Ovary (tissue), 3 donors: ENCODE measurements at regions not wholly inside any gene's neighbourhood (a gene's known extent, or its start where the extent isn't known, plus 50 kb on each side); places are given as distances from the start of the nearest gene placed in this dataset.

ENCODE experiments used
- EP300 ChIP-seq: sonication (generic); formaldehyde crosslinking; IDR thresholded peaks from one replicate; pipeline ENCODE4 v1.6.1; 2017; ENCODE audit warnings: antibody characterized with exemption
- POLR2A ChIP-seq: fragments of 450-650 bp; IDR thresholded peaks from one replicate; pipeline ENCODE4 v1.6.1; 2017; ENCODE audit warnings: antibody characterized with exemption, mild to moderate bottlenecking, moderate library complexity
- TF ChIP-seq, protein P1 (sequence below), 3 donors: fragments of 450-650 bp in 2 of 3; fragments of 200-600 bp in 1 of 3; IDR thresholded peaks; one replicate each; pipeline versions ENCODE4 v1.5.1 to v1.8.0; 2016 to 2022; ENCODE audit warnings: antibody characterized with exemption in 3 of 3, mild to moderate bottlenecking in 1 of 3
- donor health status: DM: no; HTN: no; CAD: no.

DNA sequence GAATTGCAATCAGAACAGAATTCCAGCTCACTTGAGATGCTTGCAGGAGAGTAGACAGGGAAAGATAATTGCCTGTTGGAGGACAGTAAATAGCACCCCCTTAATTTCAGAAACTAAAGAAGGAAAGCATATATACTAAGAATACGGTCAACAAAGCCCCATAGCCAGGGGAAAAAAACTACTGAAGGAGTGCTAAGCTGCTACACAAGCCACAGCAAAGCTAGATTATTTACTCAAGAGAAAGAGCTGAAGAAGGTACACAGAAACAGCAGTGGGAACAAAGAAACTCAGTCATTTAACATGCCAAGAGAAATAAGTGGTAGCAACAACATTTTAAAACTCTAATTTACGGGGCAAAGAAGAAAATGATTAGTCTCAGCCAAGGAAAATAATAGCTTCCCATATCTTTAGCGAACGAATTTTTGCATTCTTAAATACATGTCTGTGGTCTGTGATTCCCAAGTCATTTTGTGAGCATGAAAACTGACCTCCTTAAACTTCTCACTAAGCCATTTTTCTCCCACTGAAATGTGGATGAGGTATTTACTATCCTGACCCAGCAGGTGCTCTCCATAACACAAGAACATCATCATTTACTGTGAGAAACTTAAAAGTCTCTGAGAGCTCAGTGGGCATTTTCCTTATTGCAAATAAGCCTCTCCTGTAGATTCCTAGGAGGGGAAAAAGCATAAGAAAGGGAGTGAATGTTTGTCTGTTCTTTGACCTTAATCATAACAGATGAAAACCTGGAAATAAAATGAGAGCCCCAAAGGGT, 196.0 kb downstream of the PAX3 start:
- TF ChIP-seq, protein P1, sequence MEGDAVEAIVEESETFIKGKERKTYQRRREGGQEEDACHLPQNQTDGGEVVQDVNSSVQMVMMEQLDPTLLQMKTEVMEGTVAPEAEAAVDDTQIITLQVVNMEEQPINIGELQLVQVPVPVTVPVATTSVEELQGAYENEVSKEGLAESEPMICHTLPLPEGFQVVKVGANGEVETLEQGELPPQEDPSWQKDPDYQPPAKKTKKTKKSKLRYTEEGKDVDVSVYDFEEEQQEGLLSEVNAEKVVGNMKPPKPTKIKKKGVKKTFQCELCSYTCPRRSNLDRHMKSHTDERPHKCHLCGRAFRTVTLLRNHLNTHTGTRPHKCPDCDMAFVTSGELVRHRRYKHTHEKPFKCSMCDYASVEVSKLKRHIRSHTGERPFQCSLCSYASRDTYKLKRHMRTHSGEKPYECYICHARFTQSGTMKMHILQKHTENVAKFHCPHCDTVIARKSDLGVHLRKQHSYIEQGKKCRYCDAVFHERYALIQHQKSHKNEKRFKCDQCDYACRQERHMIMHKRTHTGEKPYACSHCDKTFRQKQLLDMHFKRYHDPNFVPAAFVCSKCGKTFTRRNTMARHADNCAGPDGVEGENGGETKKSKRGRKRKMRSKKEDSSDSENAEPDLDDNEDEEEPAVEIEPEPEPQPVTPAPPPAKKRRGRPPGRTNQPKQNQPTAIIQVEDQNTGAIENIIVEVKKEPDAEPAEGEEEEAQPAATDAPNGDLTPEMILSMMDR (IDR thresholded peaks at IDR 0.05), result no peak
- no peak for TF ChIP-seq POLR2A
- TF ChIP-seq EP300, result no peak
